BE2C (cell line): ENCODE measurements at regions not wholly inside any gene's neighbourhood (a gene's known extent, or its start where the extent isn't known, plus 50 kb on each side); places are given as distances from the start of the nearest gene placed in this dataset.

Source experiments
- DNase-seq: peaks from one replicate; pipeline ENCODE4 v3.0.0-alpha.2; 2020
- H3K27me3 ChIP-seq: fragments of 250-450 bp; sonication (Bioruptor Pico); 2 replicates; pipeline ENCODE4 v1.5.1; 2020; ENCODE audit warnings: mild to moderate bottlenecking
- H3K36me3 ChIP-seq: fragments of 250-450 bp; sonication (Bioruptor Pico); 2 replicates; pipeline ENCODE4 v1.5.1; 2020; ENCODE audit warnings: mild to moderate bottlenecking
- H3K4me1 ChIP-seq: fragments of 250-450 bp; sonication (Bioruptor Pico); 2 replicates; pipeline ENCODE4 v1.5.1; 2020
- H3K4me3 ChIP-seq: 2 replicates; pipeline ENCODE4 v1.5.1; 2011; ENCODE audit warnings: low read depth, low read length
- H3K9me3 ChIP-seq: fragments of 250-450 bp; sonication (Bioruptor Pico); 2 replicates; pipeline ENCODE4 v1.5.1; 2020
- CTCF ChIP-seq: IDR thresholded peaks from 2 replicates; pipeline ENCODE4 v1.5.1; 2012; ENCODE audit warnings: mild to moderate bottlenecking, low read depth, low read length

- no peaks in the 10 kb centered on the region for H3K36me3 ChIP-seq
- TF ChIP-seq CTCF = no peak
- DNase-seq = no peak
Measured at GRCh38 chr5:12113062-12113461, 208.8 kb upstream of the CTNND2 start.

GRCh38 chr5:12111261-12111660 lies 207.0 kb upstream of the CTNND2 start:
- Histone ChIP-seq H3K4me3 (no peak overlapping the region), H3K27me3 (no peaks in the 10 kb centered on the region), H3K9me3 (no peaks in the 10 kb centered on the region), H3K36me3 (no peaks in the 10 kb centered on the region), H3K4me1 (no peaks in the 10 kb centered on the region)
- TF ChIP-seq CTCF = no peak
- no peak for DNase-seq

More at GRCh38 chr5:12113062-12113461, 208.8 kb upstream of the CTNND2 start:
- no peaks in the 10 kb centered on the region for H3K27me3 ChIP-seq
- H3K4me1 ChIP-seq = no peaks in the 10 kb centered on the region
- no peak overlapping the region for H3K4me3 ChIP-seq
- H3K9me3 ChIP-seq = no peaks in the 10 kb centered on the region

- Histone ChIP-seq H3K36me3 (no peaks in the 10 kb centered on the region), H3K9me3 (no peaks in the 10 kb centered on the region), H3K4me1 (no peaks in the 10 kb centered on the region), H3K4me3 (no peak overlapping the region), H3K27me3 (no peaks in the 10 kb centered on the region)
- no peak for DNase-seq
- no peak for TF ChIP-seq CTCF
Measured at GRCh38 chr5:12110629-12111028, 206.4 kb upstream of the CTNND2 start.

- no peaks in the 10 kb centered on the region for H3K27me3 ChIP-seq
- no peak overlapping the region for H3K4me3 ChIP-seq
- no peak for TF ChIP-seq CTCF
- no peak for DNase-seq
- no peaks in the 10 kb centered on the region for H3K36me3 ChIP-seq
- no peaks in the 10 kb centered on the region for H3K4me1 ChIP-seq
- H3K9me3 ChIP-seq = no peaks in the 10 kb centered on the region
Measured at GRCh38 chr5:12109075-12109688, 204.9 kb upstream of the CTNND2 start.

- no peak for DNase-seq
- Histone ChIP-seq H3K27me3 (no peaks in the 10 kb centered on the region), H3K9me3 (no peaks in the 10 kb centered on the region), H3K4me1 (no peaks in the 10 kb centered on the region), H3K36me3 (no peaks in the 10 kb centered on the region), H3K4me3 (no peak overlapping the region)
- TF ChIP-seq CTCF = no peak
Measured at GRCh38 chr5:12102151-12102550, 197.9 kb upstream of the CTNND2 start.

- TF ChIP-seq CTCF = no peak
- no peaks in the 10 kb centered on the region for H3K4me1 ChIP-seq
Measured at GRCh38 chr5:12100542-12100941, 196.3 kb upstream of the CTNND2 start.

More at GRCh38 chr5:12100542-12100941, 196.3 kb upstream of the CTNND2 start:
- Histone ChIP-seq H3K4me3 (no peak overlapping the region), H3K9me3 (no peaks in the 10 kb centered on the region), H3K36me3 (no peaks in the 10 kb centered on the region), H3K27me3 (no peaks in the 10 kb centered on the region)
- DNase-seq = no peak
